ENCODE measurements at regions not wholly inside any gene's neighbourhood (a gene's known extent, or its start where the extent isn't known, plus 50 kb on each side); places are given as distances from the start of the nearest gene placed in this dataset.
A peak's percentile ranks its signal among the peaks of the same experiment; 100 is the strongest.

- TF ChIP-seq HMGN3 (IDR thresholded peaks at IDR 0.05; ENCODE audit: borderline replicate concordance, extremely low read depth, insufficient read length, low read depth, low read length) (no peak), ARID1B (IDR thresholded peaks at IDR 0.05) (peak; percentile 39), HMG20B (CRISPR knock-in tag; IDR thresholded peaks at IDR 0.05) (no peak), RAD21 (CRISPR knock-in tag; conservative IDR thresholded peaks at IDR 0.05 in 1 of 2, IDR thresholded peaks at IDR 0.05 in 1 of 2) (peak; percentile 47 to 53), PRMT5 (CRISPR knock-in tag; IDR thresholded peaks at IDR 0.05) (no peak), ZNF707 (CRISPR knock-in tag; conservative IDR thresholded peaks at IDR 0.05) (no peak), TAF15 (IDR thresholded peaks at IDR 0.05; ENCODE audit: low read depth, low read length) (no peak), ZFP36 (IDR thresholded peaks at IDR 0.05; ENCODE audit: low read depth, low read length, partially characterized antibody) (peak; percentile 44), BCOR (IDR thresholded peaks at IDR 0.05) (no peak), MECOM (CRISPR knock-in tag; IDR thresholded peaks at IDR 0.05) (peak; percentile 66), CBFA2T2 (conservative IDR thresholded peaks at IDR 0.05) (peak; percentile 41; the same call in 1 of the 2 replicates), SMARCC2 (IDR thresholded peaks at IDR 0.05; ENCODE audit: low read depth) (no peak)
- TF ChIP-seq, protein P1, sequence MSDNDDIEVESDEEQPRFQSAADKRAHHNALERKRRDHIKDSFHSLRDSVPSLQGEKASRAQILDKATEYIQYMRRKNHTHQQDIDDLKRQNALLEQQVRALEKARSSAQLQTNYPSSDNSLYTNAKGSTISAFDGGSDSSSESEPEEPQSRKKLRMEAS (CRISPR knock-in tag; IDR thresholded peaks at IDR 0.05): no peak
- TF ChIP-seq, protein P2, sequence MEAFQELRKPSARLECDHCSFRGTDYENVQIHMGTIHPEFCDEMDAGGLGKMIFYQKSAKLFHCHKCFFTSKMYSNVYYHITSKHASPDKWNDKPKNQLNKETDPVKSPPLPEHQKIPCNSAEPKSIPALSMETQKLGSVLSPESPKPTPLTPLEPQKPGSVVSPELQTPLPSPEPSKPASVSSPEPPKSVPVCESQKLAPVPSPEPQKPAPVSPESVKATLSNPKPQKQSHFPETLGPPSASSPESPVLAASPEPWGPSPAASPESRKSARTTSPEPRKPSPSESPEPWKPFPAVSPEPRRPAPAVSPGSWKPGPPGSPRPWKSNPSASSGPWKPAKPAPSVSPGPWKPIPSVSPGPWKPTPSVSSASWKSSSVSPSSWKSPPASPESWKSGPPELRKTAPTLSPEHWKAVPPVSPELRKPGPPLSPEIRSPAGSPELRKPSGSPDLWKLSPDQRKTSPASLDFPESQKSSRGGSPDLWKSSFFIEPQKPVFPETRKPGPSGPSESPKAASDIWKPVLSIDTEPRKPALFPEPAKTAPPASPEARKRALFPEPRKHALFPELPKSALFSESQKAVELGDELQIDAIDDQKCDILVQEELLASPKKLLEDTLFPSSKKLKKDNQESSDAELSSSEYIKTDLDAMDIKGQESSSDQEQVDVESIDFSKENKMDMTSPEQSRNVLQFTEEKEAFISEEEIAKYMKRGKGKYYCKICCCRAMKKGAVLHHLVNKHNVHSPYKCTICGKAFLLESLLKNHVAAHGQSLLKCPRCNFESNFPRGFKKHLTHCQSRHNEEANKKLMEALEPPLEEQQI (IDR thresholded peaks at IDR 0.05): no peak
- TF ChIP-seq, protein P3, sequence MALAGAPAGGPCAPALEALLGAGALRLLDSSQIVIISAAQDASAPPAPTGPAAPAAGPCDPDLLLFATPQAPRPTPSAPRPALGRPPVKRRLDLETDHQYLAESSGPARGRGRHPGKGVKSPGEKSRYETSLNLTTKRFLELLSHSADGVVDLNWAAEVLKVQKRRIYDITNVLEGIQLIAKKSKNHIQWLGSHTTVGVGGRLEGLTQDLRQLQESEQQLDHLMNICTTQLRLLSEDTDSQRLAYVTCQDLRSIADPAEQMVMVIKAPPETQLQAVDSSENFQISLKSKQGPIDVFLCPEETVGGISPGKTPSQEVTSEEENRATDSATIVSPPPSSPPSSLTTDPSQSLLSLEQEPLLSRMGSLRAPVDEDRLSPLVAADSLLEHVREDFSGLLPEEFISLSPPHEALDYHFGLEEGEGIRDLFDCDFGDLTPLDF (CRISPR knock-in tag; IDR thresholded peaks at IDR 0.05): no peak
- TF ChIP-seq, protein P4, sequence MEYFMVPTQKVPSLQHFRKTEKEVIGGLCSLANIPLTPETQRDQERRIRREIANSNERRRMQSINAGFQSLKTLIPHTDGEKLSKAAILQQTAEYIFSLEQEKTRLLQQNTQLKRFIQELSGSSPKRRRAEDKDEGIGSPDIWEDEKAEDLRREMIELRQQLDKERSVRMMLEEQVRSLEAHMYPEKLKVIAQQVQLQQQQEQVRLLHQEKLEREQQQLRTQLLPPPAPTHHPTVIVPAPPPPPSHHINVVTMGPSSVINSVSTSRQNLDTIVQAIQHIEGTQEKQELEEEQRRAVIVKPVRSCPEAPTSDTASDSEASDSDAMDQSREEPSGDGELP (CRISPR knock-in tag; IDR thresholded peaks at IDR 0.05; ENCODE audit: borderline replicate concordance): peak; percentile 44; the same call in 1 of the 2 replicates
- TF ChIP-seq, protein P5, sequence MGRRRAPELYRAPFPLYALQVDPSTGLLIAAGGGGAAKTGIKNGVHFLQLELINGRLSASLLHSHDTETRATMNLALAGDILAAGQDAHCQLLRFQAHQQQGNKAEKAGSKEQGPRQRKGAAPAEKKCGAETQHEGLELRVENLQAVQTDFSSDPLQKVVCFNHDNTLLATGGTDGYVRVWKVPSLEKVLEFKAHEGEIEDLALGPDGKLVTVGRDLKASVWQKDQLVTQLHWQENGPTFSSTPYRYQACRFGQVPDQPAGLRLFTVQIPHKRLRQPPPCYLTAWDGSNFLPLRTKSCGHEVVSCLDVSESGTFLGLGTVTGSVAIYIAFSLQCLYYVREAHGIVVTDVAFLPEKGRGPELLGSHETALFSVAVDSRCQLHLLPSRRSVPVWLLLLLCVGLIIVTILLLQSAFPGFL (CRISPR knock-in tag; IDR thresholded peaks at IDR 0.05): no peak
Measured at GRCh38 chr6:6872459-6873344, 235.1 kb upstream of the RREB1 start (continued).

Data from K562 (cell line).